NCI-H82 (cell line): ENCODE measurements at regions not wholly inside any gene's neighbourhood (a gene's known extent, or its start where the extent isn't known, plus 50 kb on each side); places are given as distances from the start of the nearest gene placed in this dataset.

Experiments
- DNase-seq: peaks from one replicate; lab custom pipeline; 2025; lab: John Stamatoyannopoulos, UW

DNA sequence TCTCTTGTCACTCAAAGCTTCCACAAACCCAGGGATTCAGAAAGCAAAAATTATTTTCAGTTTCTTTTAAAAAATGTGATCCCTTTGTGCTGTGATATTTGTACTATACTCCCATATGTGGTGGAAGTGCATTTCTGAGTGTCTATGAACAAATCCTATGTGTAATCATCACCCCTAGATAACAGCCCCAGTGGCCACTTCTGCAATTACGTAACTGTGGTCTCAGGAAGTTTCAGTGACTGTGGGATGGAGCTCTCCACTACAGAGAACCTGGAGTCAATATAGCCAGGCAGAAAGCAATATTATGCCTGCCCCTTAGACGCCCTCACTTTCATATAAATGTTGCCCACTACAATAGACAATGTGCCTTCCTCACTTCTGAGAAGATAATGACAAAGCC is 1101.7 kb upstream of the GHITM start:
- peak; percentile 0 for DNase-seq

DNA sequence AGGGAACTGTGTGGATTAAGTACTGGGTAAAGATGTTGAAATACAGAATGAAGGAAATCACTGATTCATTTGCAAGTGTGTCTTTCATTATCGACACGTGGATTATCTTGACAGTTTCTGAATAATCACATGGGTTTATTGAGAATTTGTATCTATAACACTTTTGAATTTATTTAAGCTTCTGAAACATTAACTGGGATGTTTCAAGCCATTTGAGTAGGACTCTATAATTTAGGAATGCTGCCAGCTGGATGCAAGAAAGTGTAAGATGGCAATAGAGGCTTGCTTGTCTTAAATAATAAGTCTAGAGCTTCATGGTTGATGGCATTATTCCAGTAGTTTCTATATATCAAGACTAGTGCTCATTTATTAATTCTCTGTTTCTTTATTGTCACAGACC is 1100.7 kb upstream of the GHITM start:
- no peak for DNase-seq

DNA sequence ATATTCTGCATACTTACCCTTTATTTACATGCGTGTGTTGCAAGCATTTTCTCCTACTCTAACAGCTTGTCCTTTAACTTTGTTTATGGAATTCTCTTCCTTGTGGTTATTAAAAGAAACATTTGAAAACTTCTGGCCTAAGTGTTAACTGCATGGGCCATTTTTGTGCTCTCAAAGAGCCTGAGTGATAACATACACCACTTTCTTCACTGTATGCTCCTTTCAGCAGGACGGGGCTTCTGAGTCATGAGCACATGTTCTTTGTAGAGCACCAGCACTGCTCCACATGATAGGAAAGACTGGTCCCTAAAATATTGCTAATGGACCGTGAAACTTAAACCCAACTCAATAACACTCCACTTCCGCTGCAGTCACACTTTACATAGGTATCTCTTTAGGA is 1093.6 kb upstream of the GHITM start:
- DNase-seq, result no peak

DNA sequence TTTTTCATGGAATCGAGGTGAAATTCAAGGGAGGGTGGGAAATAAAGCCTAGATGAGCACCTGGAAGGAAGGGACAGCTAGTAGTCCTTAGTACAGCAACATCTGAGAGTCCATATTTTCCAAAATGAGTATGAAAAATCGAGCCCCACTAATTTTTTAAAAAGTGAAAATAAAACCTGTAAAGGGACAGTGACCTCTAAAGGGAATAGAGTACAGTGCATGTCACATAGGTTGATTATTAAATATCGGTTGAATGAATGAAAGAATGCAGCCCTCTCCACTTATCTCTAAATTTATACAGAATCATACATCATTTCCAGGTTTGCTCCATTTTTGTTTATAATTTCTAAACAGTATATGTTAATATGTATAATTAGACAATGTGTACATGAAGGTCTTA is 1088.5 kb upstream of the GHITM start:
- no peak for DNase-seq

- DNase-seq, result no peak
Measured at GRCh38 chr10:83062871-83063270, 1076.4 kb upstream of the GHITM start.

GRCh38 chr10:83073472-83073871 is 1065.8 kb upstream of the GHITM start:
- DNase-seq, result no peak

DNA sequence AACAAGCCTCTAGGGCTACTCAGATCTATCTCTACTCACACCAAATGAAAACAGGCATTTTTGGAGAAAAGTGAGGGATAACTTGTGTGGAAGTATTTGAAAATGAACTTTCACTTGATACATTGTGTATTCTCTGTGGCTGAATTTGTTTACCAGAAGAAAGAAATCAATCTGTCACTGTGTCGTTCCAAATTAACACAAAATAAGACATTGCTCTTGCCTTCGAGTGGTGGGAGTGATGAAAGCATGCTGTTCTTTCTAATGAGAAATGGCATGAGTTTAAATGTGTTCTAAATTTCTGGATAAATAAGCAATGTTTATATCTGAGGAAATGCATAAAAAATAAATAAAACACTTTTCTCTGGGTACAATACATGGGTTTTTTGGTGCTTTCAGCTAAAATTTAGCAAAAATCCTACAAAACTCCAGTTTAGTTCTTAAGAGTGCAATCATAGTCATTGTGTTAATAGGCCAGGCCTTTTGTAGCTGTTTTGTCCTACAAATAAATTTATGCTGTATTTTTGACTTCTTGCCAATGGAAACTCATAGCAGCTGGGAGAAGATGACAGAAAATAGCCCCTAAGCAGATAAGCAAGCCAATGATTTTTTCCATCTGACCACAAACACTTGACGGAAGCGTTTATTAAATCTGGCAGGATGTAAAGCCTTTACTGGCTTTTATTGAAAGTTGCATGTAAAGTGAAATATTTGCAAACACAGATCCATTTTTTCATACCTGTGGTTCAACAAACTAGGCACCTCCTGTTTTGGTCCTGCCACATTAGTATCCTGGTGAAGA is 1064.1 kb upstream of the GHITM start:
- DNase-seq, result no peak

- DNase-seq, result no peak
Measured at GRCh38 chr10:83075815-83076355, 1063.4 kb upstream of the GHITM start.

- no peak for DNase-seq
Measured at GRCh38 chr10:83076443-83076842, 1062.9 kb upstream of the GHITM start.

DNA sequence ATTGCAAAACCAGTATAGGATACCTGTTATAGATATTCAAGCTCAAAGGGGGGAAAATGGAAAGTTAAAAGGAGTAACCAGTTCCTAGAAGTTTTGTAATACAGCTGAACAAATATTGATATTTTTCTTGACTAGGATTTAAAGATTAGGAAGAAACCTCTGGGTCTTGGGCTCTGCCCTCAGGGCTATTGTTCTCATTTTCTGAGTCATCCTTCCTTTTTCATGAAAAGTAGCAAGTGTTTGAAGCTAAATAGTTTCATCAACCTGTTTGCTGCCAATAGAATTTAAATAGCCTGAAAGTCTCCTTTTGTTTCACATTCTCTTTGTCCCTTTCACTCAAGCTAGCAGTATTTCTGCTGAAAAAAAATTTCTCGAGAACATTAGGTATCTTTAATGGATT is 1061.1 kb upstream of the GHITM start:
- no peak for DNase-seq

- DNase-seq, result no peak
Measured at GRCh38 chr10:83078645-83079044, 1060.7 kb upstream of the GHITM start.

- no peak for DNase-seq
Measured at GRCh38 chr10:83083831-83084230, 1055.5 kb upstream of the GHITM start.

DNA sequence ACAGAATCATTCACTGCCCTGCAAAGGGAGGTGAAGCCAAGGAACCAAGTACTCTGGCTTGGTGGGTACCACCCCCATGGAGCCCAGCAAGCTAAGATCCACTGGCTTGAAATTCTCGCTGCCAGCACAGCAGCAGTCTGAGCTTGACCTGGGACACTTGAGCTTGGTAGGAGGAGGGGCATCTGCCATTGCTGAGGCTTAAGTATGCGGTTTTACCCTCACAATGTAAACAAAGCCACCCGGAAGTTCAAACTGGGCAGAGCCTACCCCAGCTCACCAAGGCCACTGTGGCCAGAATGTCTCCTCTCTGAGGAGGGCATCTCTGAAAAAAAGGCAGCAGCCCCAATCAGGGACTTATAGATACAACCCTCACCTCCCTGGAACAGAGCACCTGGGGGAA is 1050.0 kb upstream of the GHITM start:
- no peak for DNase-seq

DNA sequence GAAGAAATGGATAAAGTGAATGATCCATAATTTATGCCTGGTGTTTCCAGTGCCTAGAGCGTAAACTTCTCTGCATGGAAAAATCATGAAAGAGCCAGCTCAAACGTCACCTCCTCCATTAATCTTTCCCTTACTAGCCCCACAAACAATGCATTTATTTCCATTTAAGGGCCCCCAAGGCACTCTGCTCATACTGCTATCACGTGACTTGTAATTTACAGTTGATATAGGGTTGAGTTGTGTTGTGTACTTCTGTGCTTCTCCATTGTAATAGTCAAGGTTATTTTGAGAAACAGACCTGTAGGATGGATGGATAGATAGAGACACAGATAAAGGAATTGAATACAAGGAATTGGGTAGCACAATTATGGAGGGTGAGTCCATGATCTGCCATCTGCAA is 1034.7 kb upstream of the GHITM start:
- DNase-seq, result no peak

DNA sequence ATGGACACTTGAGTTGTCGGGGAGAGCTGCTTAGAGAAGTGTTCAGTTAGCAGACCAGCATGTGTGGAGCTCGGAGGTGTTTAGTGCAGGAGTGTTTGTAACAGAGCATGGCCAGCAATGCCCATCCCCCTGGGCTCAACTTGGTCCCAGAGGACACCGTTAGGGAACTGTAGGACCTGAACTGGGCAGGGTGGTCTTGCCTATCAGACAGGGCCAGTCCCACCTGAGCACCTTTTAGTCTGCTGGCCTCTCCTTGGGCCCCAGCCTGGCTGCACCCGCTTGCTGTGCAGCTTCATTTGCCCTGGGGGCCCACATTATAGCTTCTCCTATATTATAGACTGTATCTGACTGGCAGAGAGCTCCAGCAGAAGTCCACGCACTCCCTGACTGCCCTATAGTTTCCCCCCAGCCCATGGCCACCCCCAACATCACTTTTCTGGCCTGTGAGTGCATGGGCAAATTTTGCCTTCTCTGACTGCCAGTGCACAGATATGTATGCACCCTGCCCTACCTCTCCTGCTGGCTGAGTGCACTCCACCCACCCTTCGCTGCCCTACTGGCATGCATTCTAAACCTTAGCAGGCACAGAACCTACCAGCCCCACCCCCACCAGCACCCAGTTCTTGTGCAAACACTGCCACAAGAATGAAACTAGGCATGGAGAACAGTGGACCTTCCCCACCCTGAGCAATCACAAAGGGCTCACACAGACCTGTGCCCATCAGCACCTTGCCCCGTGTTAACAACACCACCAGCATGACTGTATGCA is 1030.6 kb upstream of the GHITM start:
- no peak for DNase-seq

- DNase-seq, result no peak
Measured at GRCh38 chr10:83119346-83119745, 1020.0 kb upstream of the GHITM start.

GRCh38 chr10:83122336-83122735 is 1017.0 kb upstream of the GHITM start:
- DNase-seq, result no peak

- DNase-seq, result no peak
Measured at GRCh38 chr10:83127942-83128575, 1011.2 kb upstream of the GHITM start.

GRCh38 chr10:83140811-83141210 is 998.5 kb upstream of the GHITM start:
- no peak for DNase-seq

DNA sequence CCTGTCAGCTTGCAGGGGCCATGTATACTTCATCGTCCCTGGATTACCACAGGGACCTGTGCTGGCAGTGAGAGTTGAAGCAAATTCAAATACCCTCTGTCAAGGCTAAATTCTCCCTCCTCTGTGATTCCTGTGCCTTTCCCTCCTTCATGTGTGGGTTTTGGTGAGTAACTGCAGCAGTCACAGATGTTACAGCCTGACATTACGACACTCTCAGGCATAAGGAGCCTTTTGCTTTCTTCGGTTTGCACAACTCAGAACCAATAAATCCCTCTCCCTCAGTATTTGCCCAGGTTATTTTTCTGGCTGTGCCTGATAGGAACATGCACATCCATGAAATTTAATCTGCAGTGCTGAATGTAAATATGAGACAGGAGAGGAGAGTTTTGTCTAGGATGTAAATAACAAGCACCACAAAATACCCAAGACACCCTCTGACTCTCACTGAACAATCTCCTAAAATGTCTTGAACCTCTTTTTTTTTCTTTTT is 997.2 kb upstream of the GHITM start:
- DNase-seq, result no peak

DNA sequence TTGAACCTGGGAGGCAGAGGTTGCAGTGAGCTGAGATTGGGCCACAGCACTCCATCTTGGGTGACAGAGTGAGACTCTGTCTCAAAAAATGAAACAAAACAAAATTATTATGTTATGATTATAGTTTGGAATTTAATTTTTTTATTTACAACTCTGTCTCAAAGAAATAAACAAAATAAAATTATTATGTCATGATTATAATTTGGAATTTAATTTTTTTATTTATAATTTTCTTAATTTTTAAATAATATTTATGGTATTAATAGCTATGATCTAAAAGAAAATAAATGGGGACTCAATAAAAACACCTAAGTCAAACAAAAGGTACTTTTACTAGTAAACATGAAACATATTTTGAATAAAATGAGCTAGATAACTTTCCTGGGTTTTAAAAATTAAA is 994.8 kb upstream of the GHITM start:
- no peak for DNase-seq

DNA sequence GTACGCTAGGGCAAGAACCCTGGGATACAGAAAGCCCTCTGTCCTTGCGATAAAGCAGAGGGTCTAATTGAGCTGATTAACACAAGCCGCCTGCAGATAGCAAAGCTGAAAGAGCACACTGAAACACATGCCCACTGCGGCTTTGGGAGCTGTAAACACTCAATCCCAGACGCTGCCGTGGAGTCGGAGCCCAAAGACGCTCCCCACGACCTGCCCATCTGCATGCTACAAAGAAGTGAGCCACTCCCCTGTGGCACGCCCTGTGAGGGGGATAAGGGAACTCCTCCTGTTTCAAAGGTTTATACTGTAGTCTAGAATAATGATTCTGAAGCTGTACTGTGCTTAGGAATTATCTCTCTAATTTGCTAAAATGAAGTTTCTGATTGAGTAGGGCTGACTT is 985.6 kb upstream of the GHITM start:
- peak; percentile 91 for DNase-seq

- DNase-seq, result no peak
Measured at GRCh38 chr10:83164156-83164555, 975.2 kb upstream of the GHITM start.
